ENCODE measurements at regions not wholly inside any gene's neighbourhood (a gene's known extent, or its start where the extent isn't known, plus 50 kb on each side); places are given as distances from the start of the nearest gene placed in this dataset.
"Not testable (repeated sequence)": the region's sequence is repeated elsewhere in the genome, so short reads cannot be mapped to it uniquely, and the experiment has no call there.

DNA sequence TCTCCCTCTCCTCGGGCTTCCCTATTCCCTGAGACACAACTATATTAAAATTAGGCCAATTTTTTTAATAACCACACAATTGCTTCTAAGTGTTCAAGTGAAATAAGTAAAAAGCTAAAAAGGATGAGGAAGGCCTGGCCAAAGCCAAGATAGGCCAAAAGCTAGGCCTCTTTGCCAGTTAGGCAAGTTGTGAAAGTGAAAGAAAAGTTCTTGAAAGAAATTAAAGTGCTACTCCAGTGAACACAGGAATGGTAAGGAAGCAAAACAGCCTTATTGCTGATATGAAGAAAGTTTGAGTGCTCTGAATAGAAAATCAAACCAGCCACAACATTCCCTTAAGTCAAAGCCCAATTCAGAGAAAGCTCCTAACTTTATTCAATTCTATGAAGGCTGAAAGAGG lies 114.2 kb upstream of the FAT4 start:
- no peak for ATAC-seq

GRCh38 chr4:125198916-125199315 lies 115.8 kb upstream of the FAT4 start:
- TF ChIP-seq PPARA (CRISPR knock-in tag; IDR thresholded peaks at IDR 0.05; ENCODE audit: borderline replicate concordance) (no peak), ISL1 (CRISPR knock-in tag; IDR thresholded peaks at IDR 0.05) (no peak), ZNF565 (CRISPR knock-in tag; conservative IDR thresholded peaks at IDR 0.05; ENCODE audit: low read depth) (no peak), TOX (CRISPR knock-in tag; IDR thresholded peaks at IDR 0.05; ENCODE audit: borderline replicate concordance) (no peak), OSR1 (CRISPR knock-in tag; IDR thresholded peaks at IDR 0.05) (no peak), BACH2 (CRISPR knock-in tag; IDR thresholded peaks at IDR 0.05; ENCODE audit: borderline replicate concordance) (no peak), SNAI2 (CRISPR knock-in tag; IDR thresholded peaks at IDR 0.05) (no peak), TSHZ2 (CRISPR knock-in tag; IDR thresholded peaks at IDR 0.05) (no peak), ZFP3 (CRISPR knock-in tag; IDR thresholded peaks at IDR 0.05) (no peak), GLIS3 (CRISPR knock-in tag; IDR thresholded peaks at IDR 0.05) (no peak), PATZ1 (CRISPR knock-in tag; IDR thresholded peaks at IDR 0.05; ENCODE audit: borderline replicate concordance) (no peak), ESRRG (CRISPR knock-in tag; IDR thresholded peaks at IDR 0.05) (no peak)
- TF ChIP-seq, protein P1, sequence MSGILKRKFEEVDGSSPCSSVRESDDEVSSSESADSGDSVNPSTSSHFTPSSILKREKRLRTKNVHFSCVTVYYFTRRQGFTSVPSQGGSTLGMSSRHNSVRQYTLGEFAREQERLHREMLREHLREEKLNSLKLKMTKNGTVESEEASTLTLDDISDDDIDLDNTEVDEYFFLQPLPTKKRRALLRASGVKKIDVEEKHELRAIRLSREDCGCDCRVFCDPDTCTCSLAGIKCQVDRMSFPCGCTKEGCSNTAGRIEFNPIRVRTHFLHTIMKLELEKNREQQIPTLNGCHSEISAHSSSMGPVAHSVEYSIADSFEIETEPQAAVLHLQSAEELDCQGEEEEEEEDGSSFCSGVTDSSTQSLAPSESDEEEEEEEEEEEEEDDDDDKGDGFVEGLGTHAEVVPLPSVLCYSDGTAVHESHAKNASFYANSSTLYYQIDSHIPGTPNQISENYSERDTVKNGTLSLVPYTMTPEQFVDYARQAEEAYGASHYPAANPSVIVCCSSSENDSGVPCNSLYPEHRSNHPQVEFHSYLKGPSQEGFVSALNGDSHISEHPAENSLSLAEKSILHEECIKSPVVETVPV (CRISPR knock-in tag; IDR thresholded peaks at IDR 0.05): no peak
- no peak for ATAC-seq

More for the DNA sequence above, 114.2 kb upstream of the FAT4 start:
- TF ChIP-seq SNAI2 (CRISPR knock-in tag; IDR thresholded peaks at IDR 0.05): no peak
- TF ChIP-seq TCF4 (CRISPR knock-in tag; IDR thresholded peaks at IDR 0.05; ENCODE audit: borderline replicate concordance): no peak
- no peak for TF ChIP-seq ZFP3 (CRISPR knock-in tag; IDR thresholded peaks at IDR 0.05)
- no peak for TF ChIP-seq GLIS3 (CRISPR knock-in tag; IDR thresholded peaks at IDR 0.05)
- no peak for TF ChIP-seq ZC3H10 (CRISPR knock-in tag; IDR thresholded peaks at IDR 0.05)
- TF ChIP-seq PATZ1 (CRISPR knock-in tag; IDR thresholded peaks at IDR 0.05; ENCODE audit: borderline replicate concordance): no peak
- TF ChIP-seq, protein P2, sequence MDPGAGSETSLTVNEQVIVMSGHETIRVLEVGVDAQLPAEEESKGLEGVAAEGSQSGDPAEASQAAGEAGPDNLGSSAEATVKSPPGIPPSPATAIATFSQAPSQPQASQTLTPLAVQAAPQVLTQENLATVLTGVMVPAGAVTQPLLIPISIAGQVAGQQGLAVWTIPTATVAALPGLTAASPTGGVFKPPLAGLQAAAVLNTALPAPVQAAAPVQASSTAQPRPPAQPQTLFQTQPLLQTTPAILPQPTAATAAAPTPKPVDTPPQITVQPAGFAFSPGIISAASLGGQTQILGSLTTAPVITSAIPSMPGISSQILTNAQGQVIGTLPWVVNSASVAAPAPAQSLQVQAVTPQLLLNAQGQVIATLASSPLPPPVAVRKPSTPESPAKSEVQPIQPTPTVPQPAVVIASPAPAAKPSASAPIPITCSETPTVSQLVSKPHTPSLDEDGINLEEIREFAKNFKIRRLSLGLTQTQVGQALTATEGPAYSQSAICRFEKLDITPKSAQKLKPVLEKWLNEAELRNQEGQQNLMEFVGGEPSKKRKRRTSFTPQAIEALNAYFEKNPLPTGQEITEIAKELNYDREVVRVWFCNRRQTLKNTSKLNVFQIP (CRISPR knock-in tag; IDR thresholded peaks at IDR 0.05; ENCODE audit: borderline replicate concordance, low read depth): no peak
- no peak for TF ChIP-seq RARB (CRISPR knock-in tag; IDR thresholded peaks at IDR 0.05)
- TF ChIP-seq, protein P1 (CRISPR knock-in tag; IDR thresholded peaks at IDR 0.05): no peak
- TF ChIP-seq CREB5 (CRISPR knock-in tag; IDR thresholded peaks at IDR 0.05; ENCODE audit: low read depth): no peak
- no peak for TF ChIP-seq ESRRG (CRISPR knock-in tag; IDR thresholded peaks at IDR 0.05)
- TF ChIP-seq ARNTL (CRISPR knock-in tag; IDR thresholded peaks at IDR 0.05; ENCODE audit: borderline replicate concordance, low read depth): no peak

DNA sequence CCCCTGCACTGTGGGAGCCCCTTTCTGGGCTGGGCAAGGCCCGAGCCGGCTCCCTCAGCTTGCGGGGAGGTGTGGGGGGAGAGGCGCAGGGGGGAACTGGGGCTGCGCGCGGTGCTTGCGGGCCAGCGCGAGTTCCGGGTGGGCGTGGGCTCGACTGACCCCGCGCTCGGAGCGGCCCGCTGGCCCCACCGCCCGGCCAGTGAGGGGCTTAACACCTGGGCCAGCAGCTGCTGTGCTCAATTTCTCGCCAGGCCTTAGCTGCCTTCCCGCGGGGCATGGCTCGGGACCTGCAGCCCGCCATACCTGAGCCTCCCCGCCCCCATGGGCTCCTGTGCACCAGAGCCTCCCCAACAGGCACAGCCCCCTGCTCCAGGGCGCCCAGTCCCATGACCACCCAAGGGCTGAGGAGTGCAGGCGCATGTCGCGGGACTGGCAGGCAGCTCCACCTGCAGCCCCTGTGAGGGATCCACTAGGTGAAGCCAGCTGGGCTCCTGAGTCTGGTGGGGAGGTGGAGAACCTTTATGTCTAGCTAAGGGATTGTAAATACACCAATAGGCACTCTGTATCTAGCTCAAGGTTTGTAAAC lies 122.8 kb upstream of the FAT4 start:
- ATAC-seq: not testable (repeated sequence)
